Mucosa of descending colon (tissue), 3 donors: ENCODE measurements at regions not wholly inside any gene's neighbourhood (a gene's known extent, or its start where the extent isn't known, plus 50 kb on each side); places are given as distances from the start of the nearest gene placed in this dataset.
"Not testable (repeated sequence)": the region's sequence is repeated elsewhere in the genome, so short reads cannot be mapped to it uniquely, and the experiment has no call there.

Experiments used
- ATAC-seq: fragments of 200-7000 bp; cut with Tn5 transposase; one replicate; pipeline ENCODE4 v1.9.1; 2020; ENCODE audit warnings: mild to moderate bottlenecking, moderate library complexity
- DNase-seq, 3 donors: peaks; one replicate each; pipeline ENCODE4 v3.0.0-alpha.2; 2020
- H3K36me3 ChIP-seq: fragments of 200-600 bp; one replicate; pipeline ENCODE4 v1.8.0; 2021; ENCODE audit warnings: low read depth, mild to moderate bottlenecking
- H3K4me1 ChIP-seq: fragments of 200-600 bp; one replicate; pipeline ENCODE4 v1.8.0; 2021; ENCODE audit warnings: low read depth, mild to moderate bottlenecking
- H3K4me3 ChIP-seq: fragments of 200-600 bp; one replicate; pipeline ENCODE4 v1.8.0; 2021; ENCODE audit warnings: mild to moderate bottlenecking
- H3K9me3 ChIP-seq: fragments of 200-600 bp; one replicate; pipeline ENCODE4 v1.8.0; 2021; ENCODE audit warnings: mild to moderate bottlenecking
- CTCF ChIP-seq: fragments of 200-600 bp; IDR thresholded peaks from one replicate; pipeline ENCODE4 v1.8.0; 2022; ENCODE audit warnings: antibody characterized with exemption, mild to moderate bottlenecking
- intact Hi-C, 2 donors: fragments of 100-400 bp; cut with DNase I in 1 of 2; cut with micrococcal nuclease in 1 of 2; formaldehyde crosslinking; loops; one replicate each; pipeline versions ENCODE4 v1.11.0 to v1.11.1; 2022; cut with DNase I, micrococcal nuclease
- donor health status: DM: no; HTN: no; CAD: no; lungs with moderate emphysema.
- donor health status: DM: no; HTN: no; CAD: no.
- donor health status: DM: no; HTN: yes; CAD: no.

GRCh38 chr3:99298661-99299060, 339.7 kb upstream of the COL8A1 start:
- Histone ChIP-seq H3K36me3 (no peaks in the 10 kb centered on the region), H3K4me3 (no peak overlapping the region), H3K9me3 (no peaks in the 10 kb centered on the region), H3K4me1 (peaks cover 4% of the 10 kb centered on the region)
- no peak for TF ChIP-seq CTCF
- ATAC-seq (no peak), DNase-seq (no peak)
- intact Hi-C loops, result no loop called here

- intact Hi-C loops, result no loop called here
- H3K36me3 ChIP-seq, result no peaks in the 10 kb centered on the region
- no peak for TF ChIP-seq CTCF
- no peak for ATAC-seq
- peaks cover 4% of the 10 kb centered on the region for H3K4me1 ChIP-seq
- DNase-seq, result no peak
- H3K4me3 ChIP-seq, result no peak overlapping the region
- no peaks in the 10 kb centered on the region for H3K9me3 ChIP-seq
Observed at GRCh38 chr3:99295836-99296235, 342.6 kb upstream of the COL8A1 start.

GRCh38 chr3:99294092-99294491, 344.3 kb upstream of the COL8A1 start:
- intact Hi-C loops, ATAC-seq, H3K9me3 ChIP-seq, H3K4me1 ChIP-seq, H3K36me3 ChIP-seq, H3K4me3 ChIP-seq: not testable (repeated sequence)
- peak; percentile 57 to 77 (median 71) for DNase-seq

GRCh38 chr3:99287876-99288275, 350.5 kb upstream of the COL8A1 start:
- no peaks in the 10 kb centered on the region for H3K36me3 ChIP-seq
- no peak for DNase-seq
- H3K9me3 ChIP-seq, result no peaks in the 10 kb centered on the region
- no peaks in the 10 kb centered on the region for H3K4me1 ChIP-seq
- no peak for TF ChIP-seq CTCF
- intact Hi-C loops, result no loop called here
- no peak for ATAC-seq
- no peak overlapping the region for H3K4me3 ChIP-seq

- H3K36me3 ChIP-seq, result no peaks in the 10 kb centered on the region
- H3K4me1 ChIP-seq, result no peaks in the 10 kb centered on the region
- H3K9me3 ChIP-seq, result no peaks in the 10 kb centered on the region
- intact Hi-C loops, result no loop called here
- no peak for ATAC-seq
- H3K4me3 ChIP-seq, result no peak overlapping the region
- DNase-seq, result no peak
- no peak for TF ChIP-seq CTCF
Observed at GRCh38 chr3:99286266-99286845, 352.0 kb upstream of the COL8A1 start.

- no peak for ATAC-seq
- H3K4me1 ChIP-seq, result no peaks in the 10 kb centered on the region
- intact Hi-C loops, result no loop called here
- DNase-seq, result no peak
- H3K36me3 ChIP-seq, result no peaks in the 10 kb centered on the region
- no peak for TF ChIP-seq CTCF
- no peak overlapping the region for H3K4me3 ChIP-seq
- no peaks in the 10 kb centered on the region for H3K9me3 ChIP-seq
Observed at GRCh38 chr3:99269606-99270351, 368.3 kb upstream of the DCBLD2 start.
